GM19193 (cell line): ENCODE measurements at regions not wholly inside any gene's neighbourhood (a gene's known extent, or its start where the extent isn't known, plus 50 kb on each side); places are given as distances from the start of the nearest gene placed in this dataset.

ENCODE experiments used
- POLR2A ChIP-seq: IDR thresholded peaks from 4 replicates; pipeline ENCODE4 v1.6.1; 2011; ENCODE audit not compliant: insufficient read depth, insufficient read length; ENCODE audit errors: extremely low read depth

DNA sequence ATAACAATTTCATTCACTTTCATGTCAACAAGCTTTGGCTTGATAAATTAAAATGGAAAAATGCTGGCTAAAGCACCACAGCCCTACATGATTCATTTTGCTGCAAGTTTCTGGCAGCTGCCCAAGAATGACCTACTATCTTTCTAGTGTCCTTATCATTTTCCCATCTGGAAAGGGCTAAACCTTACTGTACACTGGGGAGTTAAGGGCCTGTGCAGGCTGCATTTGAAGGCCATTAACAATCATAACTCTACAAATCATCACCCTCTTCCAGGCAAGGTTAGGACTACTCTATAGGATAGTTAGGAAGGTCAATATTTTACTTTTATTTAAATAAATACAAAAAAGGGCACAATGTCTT lies 579.7 kb upstream of the ZNF608 start:
- no peak for TF ChIP-seq POLR2A

GRCh38 chr5:125327676-125328075 lies 581.2 kb upstream of the ZNF608 start:
- TF ChIP-seq POLR2A = no peak

GRCh38 chr5:125331987-125332598 lies 585.7 kb upstream of the ZNF608 start:
- TF ChIP-seq POLR2A = no peak

- no peak for TF ChIP-seq POLR2A
Measured at GRCh38 chr5:125333416-125333815, 587.0 kb upstream of the ZNF608 start.

DNA sequence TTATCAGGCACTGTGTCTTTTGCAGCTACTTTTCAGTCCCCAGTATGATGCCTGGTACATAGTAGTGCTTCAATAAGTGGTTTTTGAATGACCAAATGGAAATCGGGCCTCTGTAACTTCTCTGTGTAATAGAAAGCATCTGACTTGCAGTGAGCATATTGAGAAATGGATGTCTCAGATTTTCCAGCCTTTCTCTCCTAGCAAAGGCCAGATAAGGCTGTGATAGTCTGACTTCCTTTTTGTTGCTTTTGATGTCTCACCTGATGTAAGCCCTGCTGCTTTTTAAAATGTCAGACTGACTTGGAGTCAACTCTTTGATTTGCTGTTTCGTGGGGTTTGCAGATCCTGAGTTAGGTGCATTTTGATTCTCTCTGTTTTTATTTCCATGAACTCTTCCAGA lies 590.0 kb upstream of the ZNF608 start:
- no peak for TF ChIP-seq POLR2A

DNA sequence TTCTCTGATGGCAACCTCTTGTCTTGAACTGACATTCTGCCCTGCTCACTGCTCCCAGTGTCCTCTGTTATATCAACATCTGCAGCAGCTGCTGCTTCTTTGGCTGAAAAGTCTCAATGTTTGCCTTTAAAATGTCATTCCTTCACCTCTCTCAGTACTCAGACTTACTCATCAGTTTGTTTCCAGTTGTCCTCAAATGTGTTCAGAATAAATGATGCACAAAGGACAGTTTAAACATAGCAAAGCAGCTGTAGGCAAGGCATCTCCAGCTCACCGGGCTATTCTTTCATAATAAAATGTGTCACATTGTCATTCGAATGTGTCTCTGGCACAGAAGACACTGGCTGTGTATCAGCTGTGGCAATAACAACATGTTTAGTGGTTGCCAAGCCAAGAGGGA lies 590.9 kb upstream of the ZNF608 start:
- TF ChIP-seq POLR2A = no peak

- TF ChIP-seq POLR2A = no peak
Measured at GRCh38 chr5:125338440-125339174, 592.2 kb upstream of the ZNF608 start.

- no peak for TF ChIP-seq POLR2A
Measured at GRCh38 chr5:125341436-125341835, 595.0 kb upstream of the ZNF608 start.

DNA sequence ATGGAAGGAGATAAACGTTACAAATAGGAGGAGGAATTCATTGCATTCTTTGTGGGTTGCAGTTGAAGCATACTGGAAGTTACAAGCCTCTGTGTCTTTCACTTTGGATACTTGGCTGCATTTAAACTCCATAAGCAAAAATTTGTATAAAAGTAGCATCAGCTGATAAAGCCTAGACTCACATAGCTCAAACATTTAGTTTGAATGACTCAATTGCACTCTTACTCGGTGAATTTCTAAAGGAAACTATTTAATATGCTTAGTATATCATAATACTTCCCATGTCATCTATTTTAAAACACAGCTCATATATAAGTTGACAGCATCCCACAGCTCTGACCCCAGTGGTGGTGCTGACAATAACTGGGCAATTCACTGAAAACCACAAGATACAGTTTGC lies 596.6 kb upstream of the ZNF608 start:
- TF ChIP-seq POLR2A = no peak

- no peak for TF ChIP-seq POLR2A
Measured at GRCh38 chr5:125346316-125346715, 599.9 kb upstream of the ZNF608 start.

GRCh38 chr5:125348221-125348692 lies 601.8 kb upstream of the ZNF608 start:
- TF ChIP-seq POLR2A = no peak

GRCh38 chr5:125348936-125349831 lies 602.7 kb upstream of the ZNF608 start:
- no peak for TF ChIP-seq POLR2A

DNA sequence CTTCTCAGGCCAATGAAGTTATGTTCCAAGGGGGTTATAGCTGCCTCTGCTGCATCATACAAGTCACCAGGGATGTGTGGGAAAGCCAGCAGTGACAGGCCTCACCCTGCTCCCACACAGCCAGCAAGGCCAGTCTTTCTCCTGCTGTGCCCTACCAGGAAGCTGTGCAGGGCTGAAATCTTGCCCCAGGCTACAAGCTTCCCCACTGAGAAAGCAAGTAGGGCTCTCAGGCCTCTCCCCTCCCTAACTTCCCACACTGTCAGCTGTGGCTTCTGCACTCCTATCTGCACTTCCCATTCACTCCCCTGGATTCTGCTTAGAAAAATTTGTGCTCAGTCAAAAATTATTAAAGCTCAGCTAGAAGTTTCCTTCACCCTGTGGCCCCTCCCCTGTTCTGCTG lies 611.2 kb upstream of the ZNF608 start:
- no peak for TF ChIP-seq POLR2A

DNA sequence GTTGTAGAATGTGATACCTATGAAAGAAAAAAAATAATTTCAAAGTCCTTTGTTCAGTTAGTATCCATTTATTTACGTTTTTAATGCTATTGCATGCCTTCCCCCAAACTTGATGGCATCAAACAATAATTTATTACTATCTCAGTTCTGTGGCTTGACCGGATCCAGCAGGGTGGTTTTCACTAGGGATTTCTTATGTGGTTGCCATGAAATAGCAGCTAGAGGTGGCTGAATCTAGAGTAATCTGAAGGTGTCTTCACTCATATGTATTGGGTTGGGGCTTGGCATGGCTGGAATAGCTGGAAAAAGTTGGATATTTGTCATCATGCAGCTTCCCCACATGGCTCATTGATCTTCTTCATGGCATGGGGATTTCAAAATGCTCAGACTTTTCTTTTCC lies 619.3 kb upstream of the ZNF608 start:
- no peak for TF ChIP-seq POLR2A

DNA sequence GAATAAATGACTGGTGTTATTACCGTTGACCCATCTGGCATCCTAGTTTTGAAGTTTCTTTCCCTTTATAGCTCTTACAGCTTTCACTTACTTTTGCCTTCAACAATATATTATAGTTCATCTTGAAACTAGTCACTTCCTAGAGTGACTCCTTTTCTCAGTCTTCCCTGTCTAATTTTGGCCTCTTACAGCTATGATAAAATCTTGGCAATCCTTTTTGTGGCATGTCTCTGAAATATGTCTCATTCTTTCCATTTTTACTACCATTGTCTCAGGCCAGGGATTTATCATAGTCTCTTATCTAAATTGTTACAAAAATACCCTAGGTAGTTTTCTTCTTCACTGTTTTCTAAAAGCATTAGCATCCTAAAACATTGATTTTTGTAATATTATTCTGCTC lies 621.3 kb upstream of the ZNF608 start:
- TF ChIP-seq POLR2A = no peak

DNA sequence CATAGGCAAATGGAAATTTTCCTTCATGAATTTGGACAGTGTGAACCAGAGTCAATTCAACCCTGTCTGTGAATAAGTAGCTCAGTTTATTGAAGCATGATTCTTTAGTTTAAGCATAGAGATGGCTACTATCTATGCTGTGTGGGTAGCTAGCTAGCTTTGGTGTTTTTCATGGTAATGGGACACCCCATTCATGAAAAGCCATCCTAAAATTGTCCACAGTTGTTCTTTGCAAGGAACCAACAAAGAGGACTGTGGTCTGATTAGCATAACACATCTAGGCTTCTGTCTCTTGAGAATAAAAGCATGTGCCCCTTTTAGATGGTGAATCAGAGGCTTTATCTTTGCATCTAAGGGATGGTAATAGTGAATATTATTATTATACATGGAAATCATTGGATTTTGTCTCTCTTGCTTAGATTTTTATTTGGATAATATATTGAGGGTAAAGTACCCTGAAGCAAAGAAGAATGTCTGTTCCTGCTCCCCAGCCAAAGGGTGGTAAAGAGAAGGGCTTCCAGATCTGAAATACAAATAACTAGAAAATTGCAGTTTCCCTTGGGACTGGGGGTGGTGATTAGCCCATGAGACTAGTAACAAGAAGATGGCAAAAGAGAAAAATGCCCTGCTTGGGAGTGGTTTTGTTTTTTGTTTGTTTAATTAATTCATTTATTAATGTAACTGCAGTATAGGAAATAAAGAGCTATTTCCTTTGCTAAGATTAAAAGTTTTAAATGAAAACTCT lies 624.2 kb upstream of the ZNF608 start:
- no peak for TF ChIP-seq POLR2A
